Prostate gland (tissue), 2 donors: ENCODE measurements at regions not wholly inside any gene's neighbourhood (a gene's known extent, or its start where the extent isn't known, plus 50 kb on each side); places are given as distances from the start of the nearest gene placed in this dataset.
"Not testable (repeated sequence)": the region's sequence is repeated elsewhere in the genome, so short reads cannot be mapped to it uniquely, and the experiment has no call there.

Experiments used
- CTCF ChIP-seq, 4 experiments: fragments of 200-600 bp in 2 of 4; fragments of 450-650 bp in 2 of 4; sonication (generic) in 2 of 4; IDR thresholded peaks; 1 replicate in 3 of 4; 2 replicates in 1 of 4; pipeline ENCODE4 v1.5.1; 2016 to 2019; ENCODE audit warnings: antibody characterized with exemption in 4 of 4, mild to moderate bottlenecking in 2 of 4, moderate library complexity in 2 of 4
- POLR2A ChIP-seq: fragments of 450-650 bp; IDR thresholded peaks from one replicate; pipeline ENCODE4 v1.6.1; 2016; ENCODE audit warnings: antibody characterized with exemption, mild to moderate bottlenecking
- POLR2AphosphoS5 ChIP-seq: sonication (generic); formaldehyde crosslinking; IDR thresholded peaks from one replicate; pipeline ENCODE4 v1.6.1; 2017; ENCODE audit warnings: antibody characterized with exemption

- TF ChIP-seq CTCF (IDR thresholded peaks at IDR 0.05); POLR2A; POLR2AphosphoS5: not testable (repeated sequence)
These were observed 269.9 kb downstream of the BCL2L11 start for GRCh38 chr2:111390605-111391004.
